Bronchial epithelial cell (primary cell): ENCODE measurements at regions not wholly inside any gene's neighbourhood (a gene's known extent, or its start where the extent isn't known, plus 50 kb on each side); places are given as distances from the start of the nearest gene placed in this dataset.

Source experiments
- DNase-seq: peaks from one replicate; pipeline ENCODE4 v3.0.0-alpha.2; 2010; ENCODE audit warnings: low read depth
- FAIRE-seq: peaks from 2 replicates; lab custom pipeline; 2011; peaks lifted over from hg19 to GRCh38; lab: Jason Lieb, UNC
- H3K27me3 ChIP-seq: 2 replicates; pipeline ENCODE4 v1.5.1; 2011; ENCODE audit warnings: low read length; ENCODE audit not compliant: control insufficient read depth, insufficient read depth
- H3K36me3 ChIP-seq: 2 replicates; pipeline ENCODE4 v1.5.1; 2011; ENCODE audit warnings: low read length; ENCODE audit not compliant: control insufficient read depth, insufficient read depth
- H3K4me3 ChIP-seq: 2 replicates; pipeline ENCODE4 v1.5.1; 2011; ENCODE audit warnings: mild to moderate bottlenecking, low read depth, low read length, control low read depth
- TF ChIP-seq, protein P1 (sequence below): IDR thresholded peaks from 2 replicates; pipeline ENCODE4 v1.5.1; 2011; ENCODE audit warnings: mild to moderate bottlenecking, moderate library complexity, low read length, control low read depth, inconsistent platforms; ENCODE audit not compliant: insufficient read depth, severe bottlenecking

GRCh38 chr4:30821275-30821674 lies 101.1 kb downstream of the PCDH7 start:
- DNase-seq (peak; percentile 32), FAIRE-seq (no peak)
- H3K36me3 ChIP-seq = no peaks in the 10 kb centered on the region
- H3K27me3 ChIP-seq = no peaks in the 10 kb centered on the region
- no peak overlapping the region for H3K4me3 ChIP-seq
- TF ChIP-seq, protein P1, sequence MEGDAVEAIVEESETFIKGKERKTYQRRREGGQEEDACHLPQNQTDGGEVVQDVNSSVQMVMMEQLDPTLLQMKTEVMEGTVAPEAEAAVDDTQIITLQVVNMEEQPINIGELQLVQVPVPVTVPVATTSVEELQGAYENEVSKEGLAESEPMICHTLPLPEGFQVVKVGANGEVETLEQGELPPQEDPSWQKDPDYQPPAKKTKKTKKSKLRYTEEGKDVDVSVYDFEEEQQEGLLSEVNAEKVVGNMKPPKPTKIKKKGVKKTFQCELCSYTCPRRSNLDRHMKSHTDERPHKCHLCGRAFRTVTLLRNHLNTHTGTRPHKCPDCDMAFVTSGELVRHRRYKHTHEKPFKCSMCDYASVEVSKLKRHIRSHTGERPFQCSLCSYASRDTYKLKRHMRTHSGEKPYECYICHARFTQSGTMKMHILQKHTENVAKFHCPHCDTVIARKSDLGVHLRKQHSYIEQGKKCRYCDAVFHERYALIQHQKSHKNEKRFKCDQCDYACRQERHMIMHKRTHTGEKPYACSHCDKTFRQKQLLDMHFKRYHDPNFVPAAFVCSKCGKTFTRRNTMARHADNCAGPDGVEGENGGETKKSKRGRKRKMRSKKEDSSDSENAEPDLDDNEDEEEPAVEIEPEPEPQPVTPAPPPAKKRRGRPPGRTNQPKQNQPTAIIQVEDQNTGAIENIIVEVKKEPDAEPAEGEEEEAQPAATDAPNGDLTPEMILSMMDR = no peak

DNA sequence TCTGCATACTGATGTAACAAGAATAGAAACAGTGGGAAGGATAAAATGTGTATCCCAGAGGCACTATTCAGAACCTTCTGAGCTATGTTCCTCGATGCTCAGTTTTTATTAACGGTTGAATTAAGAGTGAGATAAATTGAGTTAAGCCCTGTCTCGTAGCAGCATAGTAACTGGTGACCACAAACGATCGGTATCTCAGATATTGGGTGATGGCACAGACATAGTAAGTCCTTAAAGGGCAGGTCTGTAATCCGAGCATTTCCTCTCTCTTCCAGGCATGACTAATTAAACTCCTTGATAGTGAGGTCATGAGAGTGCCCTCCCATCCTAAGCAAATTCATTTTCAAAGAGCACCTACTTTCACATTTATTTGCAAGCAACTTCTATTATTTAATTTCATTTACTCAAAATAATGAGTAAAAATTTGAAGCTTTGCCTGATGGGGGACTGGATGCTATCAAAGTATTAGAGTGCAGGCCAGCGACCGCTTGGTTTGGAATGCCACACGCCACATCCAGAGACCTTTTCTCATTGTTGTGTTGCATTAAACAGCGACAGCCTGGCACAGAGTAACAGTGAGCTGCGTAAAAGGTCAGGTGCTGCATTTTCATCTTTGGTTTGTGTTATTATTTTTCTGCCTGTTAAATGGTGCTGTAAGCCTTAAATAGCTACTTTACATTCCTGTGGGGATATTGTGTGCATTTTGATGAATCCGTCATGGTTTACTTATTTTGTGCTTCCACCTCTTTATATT lies 101.9 kb downstream of the PCDH7 start:
- TF ChIP-seq, protein P1 = no peak
- no peaks in the 10 kb centered on the region for H3K27me3 ChIP-seq
- no peak overlapping the region for H3K4me3 ChIP-seq
- FAIRE-seq = no peak
- no peaks in the 10 kb centered on the region for H3K36me3 ChIP-seq
- peak; percentile 80 for DNase-seq

GRCh38 chr4:30822911-30823551 lies 102.9 kb downstream of the PCDH7 start:
- Histone ChIP-seq H3K27me3 (no peaks in the 10 kb centered on the region), H3K36me3 (no peaks in the 10 kb centered on the region), H3K4me3 (no peak overlapping the region)
- TF ChIP-seq, protein P1 = no peak
- DNase-seq (no peak), FAIRE-seq (peak; percentile 60)

- DNase-seq (peak; percentile 39), FAIRE-seq (no peak)
- TF ChIP-seq, protein P1 = no peak
- no peak overlapping the region for H3K4me3 ChIP-seq
- H3K36me3 ChIP-seq = no peaks in the 10 kb centered on the region
- H3K27me3 ChIP-seq = no peaks in the 10 kb centered on the region
Observed at GRCh38 chr4:30825008-30825770, 105.0 kb downstream of the PCDH7 start.

DNA sequence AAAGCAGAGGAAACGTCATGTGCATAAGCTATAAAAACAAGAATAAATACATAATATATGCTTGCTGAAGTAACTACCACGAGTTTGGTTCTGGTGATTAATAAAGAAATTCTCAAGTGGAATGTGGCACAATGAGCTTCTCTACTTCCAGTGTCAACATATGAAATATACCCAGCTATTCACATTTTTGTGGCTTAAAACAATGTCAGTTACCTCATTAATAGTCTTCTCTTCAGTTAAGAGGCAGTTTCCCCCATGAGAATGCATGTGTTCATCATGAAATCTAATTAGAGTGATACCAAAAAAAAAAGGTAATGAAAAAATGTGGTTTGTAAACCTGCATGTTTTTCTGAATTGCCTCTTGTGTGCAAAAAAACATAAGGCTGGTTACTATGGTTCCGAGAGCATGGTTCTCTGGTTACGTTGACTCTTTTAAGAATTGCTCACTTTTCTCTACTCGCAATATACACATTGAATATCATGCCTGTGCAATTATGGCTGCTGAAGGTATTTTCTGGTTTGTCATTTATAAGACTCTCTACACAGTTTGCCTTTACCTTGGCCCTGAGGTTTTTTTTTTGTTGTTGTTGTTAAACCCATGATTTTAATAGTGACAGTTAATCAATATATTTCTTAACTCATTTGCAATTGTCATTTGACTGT lies 108.2 kb downstream of the PCDH7 start:
- DNase-seq (peak; percentile 31), FAIRE-seq (no peak)
- TF ChIP-seq, protein P1 = no peak
- no peaks in the 10 kb centered on the region for H3K36me3 ChIP-seq
- no peak overlapping the region for H3K4me3 ChIP-seq
- no peaks in the 10 kb centered on the region for H3K27me3 ChIP-seq
